HG03432 (cell line): ENCODE measurements at regions not wholly inside any gene's neighbourhood (a gene's known extent, or its start where the extent isn't known, plus 50 kb on each side); places are given as distances from the start of the nearest gene placed in this dataset.
A peak's percentile ranks its signal among the peaks of the same experiment; 100 is the strongest.

ENCODE experiments used
- ATAC-seq: cut with Tn5 transposase; IDR thresholded peaks from one replicate; pipeline ENCODE4 v1.9.1; 2021; ENCODE audit warnings: mild to moderate bottlenecking, moderate library complexity; ENCODE audit not compliant: unreplicated experiment

GRCh38 chr10:24008164-24009091, 200.5 kb upstream of the KIAA1217 start:
- ATAC-seq = no peak

GRCh38 chr10:24009115-24009514, 199.8 kb upstream of the KIAA1217 start:
- no peak for ATAC-seq

- no peak for ATAC-seq
Observed at GRCh38 chr10:24009736-24010135, 199.2 kb upstream of the KIAA1217 start.

GRCh38 chr10:24010436-24010970, 198.4 kb upstream of the KIAA1217 start:
- ATAC-seq = no peak

- ATAC-seq = peak; percentile 51
Observed at GRCh38 chr10:24012249-24012803, 196.6 kb upstream of the KIAA1217 start.

- no peak for ATAC-seq
Observed at GRCh38 chr10:24027107-24027506, 181.8 kb upstream of the KIAA1217 start.

GRCh38 chr10:24034571-24034970, 174.4 kb upstream of the KIAA1217 start:
- ATAC-seq = no peak

GRCh38 chr10:24035761-24036160, 173.2 kb upstream of the KIAA1217 start:
- ATAC-seq = no peak

- ATAC-seq = no peak
Observed at GRCh38 chr10:24039315-24039714, 169.6 kb upstream of the KIAA1217 start.

GRCh38 chr10:24039897-24040296, 169.0 kb upstream of the KIAA1217 start:
- no peak for ATAC-seq

- no peak for ATAC-seq
Observed at GRCh38 chr10:24041034-24041433, 167.9 kb upstream of the KIAA1217 start.

GRCh38 chr10:24041834-24042233, 167.1 kb upstream of the KIAA1217 start:
- ATAC-seq = no peak

GRCh38 chr10:24042884-24043283, 166.1 kb upstream of the KIAA1217 start:
- no peak for ATAC-seq

GRCh38 chr10:24046060-24046459, 162.9 kb upstream of the KIAA1217 start:
- no peak for ATAC-seq

- no peak for ATAC-seq
Observed at GRCh38 chr10:24047176-24047575, 161.8 kb upstream of the KIAA1217 start.

- ATAC-seq = no peak
Observed at GRCh38 chr10:24054421-24054820, 154.5 kb upstream of the KIAA1217 start.

- no peak for ATAC-seq
Observed at GRCh38 chr10:24080207-24080606, 128.7 kb upstream of the KIAA1217 start.

- ATAC-seq = no peak
Observed at GRCh38 chr10:24086296-24087086, 122.4 kb upstream of the KIAA1217 start.

- no peak for ATAC-seq
Observed at GRCh38 chr10:24091256-24091655, 117.7 kb upstream of the KIAA1217 start.

GRCh38 chr10:24096281-24096680, 112.7 kb upstream of the KIAA1217 start:
- no peak for ATAC-seq

- ATAC-seq = no peak
Observed at GRCh38 chr10:24097751-24098207, 111.2 kb upstream of the KIAA1217 start.
